ENCODE measurements at regions not wholly inside any gene's neighbourhood (a gene's known extent, or its start where the extent isn't known, plus 50 kb on each side); places are given as distances from the start of the nearest gene placed in this dataset.

GRCh38 chr1:195756109-195756508 is 852.1 kb downstream of the KCNT2 start:
- H3K27me3 Mint-ChIP-seq, result no peaks in the 10 kb centered on the region
- ChIA-PET POLR2A (no interaction called here), CTCF (no interaction called here)
- H3K4me1 Mint-ChIP-seq, result no peaks in the 10 kb centered on the region
- no peak for DNase-seq
- H3K4me3 Mint-ChIP-seq, result no peak overlapping the region
- H3K36me3 Mint-ChIP-seq (ENCODE audit: low read depth), result no peaks in the 10 kb centered on the region
- H3K9me3 Mint-ChIP-seq, result no peaks in the 10 kb centered on the region
- no peak overlapping the region for H3K27ac Mint-ChIP-seq

GRCh38 chr1:195754874-195755273 is 853.4 kb downstream of the KCNT2 start:
- no peak for DNase-seq
- Mint-ChIP-seq H3K9me3 (no peaks in the 10 kb centered on the region), H3K27ac (no peak overlapping the region), H3K4me1 (no peaks in the 10 kb centered on the region), H3K36me3 (ENCODE audit: low read depth) (no peaks in the 10 kb centered on the region), H3K4me3 (no peak overlapping the region), H3K27me3 (no peaks in the 10 kb centered on the region)
- POLR2A ChIA-PET, result no interaction called here
- CTCF ChIA-PET, result no interaction called here

- CTCF ChIA-PET, result no interaction called here
- Mint-ChIP-seq H3K27ac (no peak overlapping the region), H3K27me3 (no peaks in the 10 kb centered on the region), H3K4me1 (no peaks in the 10 kb centered on the region), H3K36me3 (ENCODE audit: low read depth) (no peaks in the 10 kb centered on the region), H3K9me3 (no peaks in the 10 kb centered on the region), H3K4me3 (no peak overlapping the region)
- POLR2A ChIA-PET, result no interaction called here
- DNase-seq, result no peak
These were observed 853.9 kb downstream of the KCNT2 start for GRCh38 chr1:195754303-195754702.

- DNase-seq, result no peak
- CTCF ChIA-PET, result no interaction called here
- POLR2A ChIA-PET, result no interaction called here
- H3K4me1 Mint-ChIP-seq, result no peaks in the 10 kb centered on the region
- no peaks in the 10 kb centered on the region for H3K9me3 Mint-ChIP-seq
- no peak overlapping the region for H3K27ac Mint-ChIP-seq
- H3K4me3 Mint-ChIP-seq, result no peak overlapping the region
- H3K36me3 Mint-ChIP-seq (ENCODE audit: low read depth), result no peaks in the 10 kb centered on the region
- no peaks in the 10 kb centered on the region for H3K27me3 Mint-ChIP-seq
These were observed 859.3 kb downstream of the KCNT2 start for GRCh38 chr1:195748969-195749368.

GRCh38 chr1:195745189-195746010 is 862.8 kb downstream of the KCNT2 start:
- no peaks in the 10 kb centered on the region for H3K27me3 Mint-ChIP-seq
- no peak overlapping the region for H3K4me3 Mint-ChIP-seq
- H3K4me1 Mint-ChIP-seq, result no peaks in the 10 kb centered on the region
- no peak overlapping the region for H3K27ac Mint-ChIP-seq
- no peaks in the 10 kb centered on the region for H3K36me3 Mint-ChIP-seq (ENCODE audit: low read depth)
- DNase-seq, result no peak
- H3K9me3 Mint-ChIP-seq, result peaks cover 2% of the 10 kb centered on the region
- POLR2A ChIA-PET, result no interaction called here
- CTCF ChIA-PET, result no interaction called here

GRCh38 chr1:195744256-195744655 is 864.0 kb downstream of the KCNT2 start:
- POLR2A ChIA-PET, result no interaction called here
- CTCF ChIA-PET, result no interaction called here
- Mint-ChIP-seq H3K36me3 (ENCODE audit: low read depth) (no peaks in the 10 kb centered on the region), H3K4me3 (no peak overlapping the region), H3K27ac (no peak overlapping the region), H3K4me1 (no peaks in the 10 kb centered on the region), H3K27me3 (no peaks in the 10 kb centered on the region), H3K9me3 (peaks cover 2% of the 10 kb centered on the region)
- DNase-seq, result no peak

- ChIA-PET POLR2A (no interaction called here), CTCF (no interaction called here)
- DNase-seq, result no peak
- Mint-ChIP-seq H3K4me3 (no peak overlapping the region), H3K27me3 (no peaks in the 10 kb centered on the region), H3K4me1 (no peaks in the 10 kb centered on the region), H3K9me3 (peaks cover 2% of the 10 kb centered on the region), H3K27ac (no peak overlapping the region), H3K36me3 (ENCODE audit: low read depth) (no peaks in the 10 kb centered on the region)
These were observed 867.4 kb downstream of the KCNT2 start for GRCh38 chr1:195740862-195741261.

- H3K4me3 Mint-ChIP-seq, result no peak overlapping the region
- no peaks in the 10 kb centered on the region for H3K27me3 Mint-ChIP-seq
- POLR2A ChIA-PET, result no interaction called here
- H3K27ac Mint-ChIP-seq, result no peak overlapping the region
- H3K36me3 Mint-ChIP-seq (ENCODE audit: low read depth), result no peaks in the 10 kb centered on the region
- H3K9me3 Mint-ChIP-seq, result peaks cover 2% of the 10 kb centered on the region
- H3K4me1 Mint-ChIP-seq, result no peaks in the 10 kb centered on the region
- CTCF ChIA-PET, result no interaction called here
- no peak for DNase-seq
These were observed 869.1 kb downstream of the KCNT2 start for GRCh38 chr1:195738966-195739650.

GRCh38 chr1:195735140-195735539 is 873.1 kb downstream of the KCNT2 start:
- ChIA-PET POLR2A (no interaction called here), CTCF (no interaction called here)
- no peak overlapping the region for H3K27ac Mint-ChIP-seq
- no peaks in the 10 kb centered on the region for H3K36me3 Mint-ChIP-seq (ENCODE audit: low read depth)
- no peak for DNase-seq
- H3K27me3 Mint-ChIP-seq, result no peaks in the 10 kb centered on the region
- H3K4me1 Mint-ChIP-seq, result no peaks in the 10 kb centered on the region
- no peak overlapping the region for H3K4me3 Mint-ChIP-seq
- H3K9me3 Mint-ChIP-seq, result no peaks in the 10 kb centered on the region

- no peak overlapping the region for H3K27ac Mint-ChIP-seq
- no peaks in the 10 kb centered on the region for H3K36me3 Mint-ChIP-seq (ENCODE audit: low read depth)
- no peaks in the 10 kb centered on the region for H3K9me3 Mint-ChIP-seq
- DNase-seq, result no peak
- ChIA-PET POLR2A (no interaction called here), CTCF (no interaction called here)
- no peak overlapping the region for H3K4me3 Mint-ChIP-seq
- no peaks in the 10 kb centered on the region for H3K27me3 Mint-ChIP-seq
- H3K4me1 Mint-ChIP-seq, result no peaks in the 10 kb centered on the region
These were observed 874.4 kb downstream of the KCNT2 start for GRCh38 chr1:195733826-195734225.

- POLR2A ChIA-PET, result no interaction called here
- no peak for DNase-seq
- Mint-ChIP-seq H3K36me3 (ENCODE audit: low read depth) (no peaks in the 10 kb centered on the region), H3K4me3 (no peak overlapping the region), H3K27me3 (no peaks in the 10 kb centered on the region), H3K4me1 (no peaks in the 10 kb centered on the region), H3K27ac (no peak overlapping the region), H3K9me3 (no peaks in the 10 kb centered on the region)
- CTCF ChIA-PET, result no interaction called here
These were observed 874.8 kb downstream of the KCNT2 start for GRCh38 chr1:195733408-195733807.

- no peaks in the 10 kb centered on the region for H3K9me3 Mint-ChIP-seq
- no peak overlapping the region for H3K27ac Mint-ChIP-seq
- H3K27me3 Mint-ChIP-seq, result no peaks in the 10 kb centered on the region
- no peaks in the 10 kb centered on the region for H3K36me3 Mint-ChIP-seq (ENCODE audit: low read depth)
- H3K4me3 Mint-ChIP-seq, result no peak overlapping the region
- POLR2A ChIA-PET, result no interaction called here
- no peak for DNase-seq
- CTCF ChIA-PET, result no interaction called here
- no peaks in the 10 kb centered on the region for H3K4me1 Mint-ChIP-seq
These were observed 876.9 kb downstream of the KCNT2 start for GRCh38 chr1:195731385-195731784.

GRCh38 chr1:195723796-195724194 is 884.4 kb downstream of the KCNT2 start:
- CTCF ChIA-PET, result no interaction called here
- H3K9me3 Mint-ChIP-seq, result no peaks in the 10 kb centered on the region
- POLR2A ChIA-PET, result no interaction called here
- H3K4me3 Mint-ChIP-seq, result no peak overlapping the region
- no peaks in the 10 kb centered on the region for H3K4me1 Mint-ChIP-seq
- no peak for DNase-seq
- no peak overlapping the region for H3K27ac Mint-ChIP-seq
- no peaks in the 10 kb centered on the region for H3K36me3 Mint-ChIP-seq (ENCODE audit: low read depth)
- no peaks in the 10 kb centered on the region for H3K27me3 Mint-ChIP-seq
